H9 (cell line): ENCODE measurements at regions not wholly inside any gene's neighbourhood (a gene's known extent, or its start where the extent isn't known, plus 50 kb on each side); places are given as distances from the start of the nearest gene placed in this dataset.

Source experiments
- DNase-seq: peaks from one replicate; pipeline ENCODE4 v3.0.0-alpha.2; 2017
- H2AFZ ChIP-seq: one replicate; pipeline ENCODE4 v1.6.1; 2013; ENCODE audit warnings: mild to moderate bottlenecking, low read length, control low read depth, moderate library complexity
- H2AK5ac ChIP-seq: 2 replicates; pipeline ENCODE4 v1.6.1; 2013; ENCODE audit warnings: low read length, control low read depth, mixed read lengths; ENCODE audit not compliant: insufficient read length
- H2BK120ac ChIP-seq: one replicate; pipeline ENCODE4 v1.6.1; 2013; ENCODE audit warnings: low read depth, mild to moderate bottlenecking, low read length, control low read depth, inconsistent platforms; ENCODE audit not compliant: poor library complexity, severe bottlenecking
- H2BK12ac ChIP-seq: 2 replicates; pipeline ENCODE4 v1.6.1; 2013; ENCODE audit warnings: low read length, control low read depth, mixed read lengths, low read depth; ENCODE audit not compliant: insufficient read length
- H2BK15ac ChIP-seq: 2 replicates; pipeline ENCODE4 v1.6.1; 2013; ENCODE audit warnings: low read depth, low read length, control low read depth
- H2BK20ac ChIP-seq: one replicate; pipeline ENCODE4 v1.6.1; 2013; ENCODE audit warnings: low read depth, mild to moderate bottlenecking, low read length, control low read depth, inconsistent platforms; ENCODE audit not compliant: poor library complexity, severe bottlenecking
- H2BK5ac ChIP-seq: 2 replicates; pipeline ENCODE4 v1.6.1; 2013; ENCODE audit warnings: low read length, control low read depth, mixed read lengths; ENCODE audit not compliant: insufficient read length
- H3K14ac ChIP-seq: 2 replicates; pipeline ENCODE4 v1.6.1; 2013; ENCODE audit warnings: low read length, control low read depth; ENCODE audit not compliant: insufficient read depth
- H3K18ac ChIP-seq: 2 replicates; pipeline ENCODE4 v1.6.1; 2013; ENCODE audit warnings: low read depth, mild to moderate bottlenecking, mixed read lengths, low read length, control low read depth; ENCODE audit not compliant: insufficient read length
- H3K23ac ChIP-seq: 2 replicates; pipeline ENCODE4 v1.6.1; 2013; ENCODE audit warnings: low read length, control low read depth, mixed read lengths, low read depth; ENCODE audit not compliant: insufficient read length
- H3K23me2 ChIP-seq: 2 replicates; pipeline ENCODE4 v1.6.1; 2013; ENCODE audit warnings: low read depth, mild to moderate bottlenecking, mixed read lengths, low read length, control low read depth; ENCODE audit not compliant: insufficient read length, poor library complexity, severe bottlenecking
- H3K27ac ChIP-seq: 2 replicates; pipeline ENCODE4 v1.5.1; 2013; ENCODE audit warnings: low read length, control low read depth, mixed read lengths, low read depth; ENCODE audit not compliant: insufficient read length
- H3K27me3 ChIP-seq: 2 replicates; pipeline ENCODE4 v1.6.1; 2013; ENCODE audit warnings: low read length, control low read depth, inconsistent platforms; ENCODE audit not compliant: insufficient read depth
- H3K4ac ChIP-seq: 2 replicates; pipeline ENCODE4 v1.6.1; 2013; ENCODE audit warnings: low read depth, mild to moderate bottlenecking, control low read depth, inconsistent platforms, low read length, moderate library complexity
- H3K4me1 ChIP-seq: 2 replicates; pipeline ENCODE4 v1.6.1; 2013; ENCODE audit warnings: low read length, control low read depth, inconsistent platforms; ENCODE audit not compliant: insufficient read depth
- H3K4me2 ChIP-seq: 2 replicates; pipeline ENCODE4 v1.6.1; 2013; ENCODE audit warnings: low read length, control low read depth, mixed read lengths; ENCODE audit not compliant: insufficient read length, insufficient read depth
- H3K56ac ChIP-seq: 2 replicates; pipeline ENCODE4 v1.6.1; 2013; ENCODE audit warnings: low read depth, mild to moderate bottlenecking, mixed read lengths, low read length, control low read depth; ENCODE audit not compliant: insufficient read length
- H3K79me1 ChIP-seq: 2 replicates; pipeline ENCODE4 v1.6.1; 2013; ENCODE audit warnings: low read depth, mild to moderate bottlenecking, moderate library complexity, low read length, control low read depth, inconsistent platforms; ENCODE audit not compliant: insufficient read depth, poor library complexity, severe bottlenecking
- H3K79me2 ChIP-seq: 2 replicates; pipeline ENCODE4 v1.6.1; 2013; ENCODE audit warnings: low read length, control low read depth, inconsistent platforms; ENCODE audit not compliant: insufficient read depth
- H3K9ac ChIP-seq: 2 replicates; pipeline ENCODE4 v1.6.1; 2013; ENCODE audit warnings: low read length, control low read depth, mixed read lengths; ENCODE audit not compliant: insufficient read length; ENCODE audit errors: extremely low read depth
- H3K9me3 ChIP-seq: one replicate; pipeline ENCODE4 v1.6.1; 2013; ENCODE audit warnings: low read depth, low read length, inconsistent platforms; ENCODE audit not compliant: control insufficient read depth
- H3T11ph ChIP-seq: one replicate; pipeline ENCODE4 v1.6.1; 2013; ENCODE audit warnings: mild to moderate bottlenecking, low read length, control low read depth, inconsistent platforms
- H4K20me1 ChIP-seq: one replicate; pipeline ENCODE4 v1.6.1; 2013; ENCODE audit not compliant: control insufficient read depth, insufficient read length, insufficient read depth
- H4K5ac ChIP-seq: 2 replicates; pipeline ENCODE4 v1.6.1; 2013; ENCODE audit warnings: low read depth, mild to moderate bottlenecking, mixed read lengths, low read length, control low read depth; ENCODE audit not compliant: insufficient read length
- H4K8ac ChIP-seq: replicated peaks from 2 replicates; pipeline ENCODE4 v1.6.1; 2013; ENCODE audit warnings: low read length, control low read depth, mixed read lengths, low read depth; ENCODE audit not compliant: insufficient read length
- H4K91ac ChIP-seq: 2 replicates; pipeline ENCODE4 v1.6.1; 2013; ENCODE audit warnings: low read depth, mild to moderate bottlenecking, moderate library complexity, mixed read lengths, low read length, control low read depth; ENCODE audit not compliant: insufficient read length
- H3K27ac Mint-ChIP-seq, 3 experiments: 2 replicates in 2 of 3; 3 replicates in 1 of 3; pipeline ENCODE4 v1.8.0; 2020 to 2021; ENCODE audit warnings: mixed read lengths in 3 of 3, mild to moderate bottlenecking in 1 of 3, moderate library complexity in 1 of 3
- H3K27me3 Mint-ChIP-seq: 2 replicates; pipeline ENCODE4 v1.8.0; 2021; ENCODE audit warnings: low read depth, mild to moderate bottlenecking, moderate library complexity, mixed read lengths
- H3K36me3 Mint-ChIP-seq, 3 experiments: 2 replicates in 2 of 3; 3 replicates in 1 of 3; pipeline ENCODE4 v1.8.0; 2020 to 2021; ENCODE audit warnings: low read depth in 3 of 3, mixed read lengths in 3 of 3; ENCODE audit not compliant: insufficient read depth in 1 of 3
- H3K4me1 Mint-ChIP-seq, 2 experiments: 2 replicates each; pipeline ENCODE4 v1.8.0; 2020; ENCODE audit warnings: mixed read lengths in 2 of 2
- H3K4me3 Mint-ChIP-seq, 2 experiments: 2 replicates in 1 of 2; 3 replicates in 1 of 2; pipeline ENCODE4 v1.8.0; 2020 to 2021; ENCODE audit warnings: mild to moderate bottlenecking in 2 of 2, mixed read lengths in 2 of 2, moderate library complexity in 1 of 2
- H3K9me3 Mint-ChIP-seq, 2 experiments: 2 replicates in 1 of 2; 3 replicates in 1 of 2; pipeline ENCODE4 v1.8.0; 2020; ENCODE audit warnings: mild to moderate bottlenecking in 2 of 2, mixed read lengths in 2 of 2, moderate library complexity in 1 of 2
- CTCF ChIP-seq: fragments of 200-600 bp; sonication (generic); conservative IDR thresholded peaks from 3 replicates; pipeline ENCODE4 v1.8.0; 2021; ENCODE audit warnings: antibody characterized with exemption, mild to moderate bottlenecking
- whole genome bisulfite sequencing: extraction: QIAGEN DNeasy Blood & Tissue Kit; methylation state at CpG from one replicate; pipeline ENCODE4 v1.1.7; 2013; ENCODE audit warnings: missing lambda C conversion rate, low lambda C conversion rate, mixed read lengths; ENCODE audit not compliant: insufficient read length; ENCODE audit errors: extremely low coverage; 5-methylcytosine and 5-hydroxymethylcytosine counted together

- H3K27ac Mint-ChIP-seq = no peak overlapping the region
- no peak overlapping the region for H3K4me3 Mint-ChIP-seq
- no peak overlapping the region for H3K56ac ChIP-seq
- no peak overlapping the region for H2BK20ac ChIP-seq
- H3K18ac ChIP-seq = no peak overlapping the region
- H3K36me3 Mint-ChIP-seq = peaks cover 3 to 9% (median 4%) of the 10 kb centered on the region in 3 experiments; a peak in 3 of 7 replicates
- H4K8ac ChIP-seq = no peak overlapping the region
- no peak overlapping the region for H3T11ph ChIP-seq
- H3K79me1 ChIP-seq = no peaks in the 10 kb centered on the region
- peaks cover 44 to 49% of the 10 kb centered on the region in 2 experiments for H3K4me1 Mint-ChIP-seq
- H3K9me3 Mint-ChIP-seq = peaks cover 0 to 6% of the 10 kb centered on the region in 2 experiments; a peak in 3 of 5 replicates
- no peaks in the 10 kb centered on the region for H3K9me3 ChIP-seq
- H3K23ac ChIP-seq = no peak overlapping the region
- no peaks in the 10 kb centered on the region for H3K27me3 ChIP-seq
- H3K14ac ChIP-seq = no peak overlapping the region
- no peaks in the 10 kb centered on the region for H3K23me2 ChIP-seq
- no peak overlapping the region for H2AFZ ChIP-seq
- no peak overlapping the region for H2BK5ac ChIP-seq
- no peak overlapping the region for H2BK120ac ChIP-seq
- H3K79me2 ChIP-seq = no peaks in the 10 kb centered on the region
- peaks cover 29% of the 10 kb centered on the region for H3K27me3 Mint-ChIP-seq
- no peak overlapping the region for H3K4ac ChIP-seq
- no peak overlapping the region for H4K5ac ChIP-seq
- DNase-seq = no peak
- TF ChIP-seq CTCF = no peak
- no peak overlapping the region for H2AK5ac ChIP-seq
- no peak overlapping the region for H4K91ac ChIP-seq
- no CpG with 5 or more reads among the region's 4 CpGs for WGBS
- H2BK15ac ChIP-seq = no peak overlapping the region
- no peak overlapping the region for H2BK12ac ChIP-seq
- peaks cover 9% of the 10 kb centered on the region; the same call in 1 of the 2 replicates for H3K4me1 ChIP-seq
- H3K27ac ChIP-seq = no peak overlapping the region
- H3K9ac ChIP-seq = no peak overlapping the region
- H3K4me2 ChIP-seq = no peak overlapping the region
- no peaks in the 10 kb centered on the region for H4K20me1 ChIP-seq
Observed at GRCh38 chr3:64913515-64913914, 225.7 kb upstream of the ADAMTS9 start.
